T1000 (cell line): ENCODE measurements at regions not wholly inside any gene's neighbourhood (a gene's known extent, or its start where the extent isn't known, plus 50 kb on each side); places are given as distances from the start of the nearest gene placed in this dataset.

Source experiments
- DNase-seq: peaks from one replicate; lab custom pipeline; 2025; ENCODE audit warnings: mixed read lengths; lab: John Stamatoyannopoulos, UW

- DNase-seq = no peak
These were observed 303.8 kb downstream of the TLE3 start for GRCh38 chr15:69793781-69794451.

- no peak for DNase-seq
These were observed 302.9 kb downstream of the TLE3 start for GRCh38 chr15:69794645-69795469.

GRCh38 chr15:69795601-69796000, 302.1 kb downstream of the TLE3 start:
- no peak for DNase-seq

GRCh38 chr15:69797051-69797595, 300.6 kb downstream of the TLE3 start:
- no peak for DNase-seq

- DNase-seq = no peak
These were observed 300.1 kb downstream of the TLE3 start for GRCh38 chr15:69797615-69798014.

- DNase-seq = no peak
These were observed 299.1 kb downstream of the TLE3 start for GRCh38 chr15:69798481-69799250.

- no peak for DNase-seq
These were observed 296.6 kb downstream of the TLE3 start for GRCh38 chr15:69801144-69801543.

GRCh38 chr15:69802432-69802831, 295.3 kb downstream of the TLE3 start:
- no peak for DNase-seq

GRCh38 chr15:69804786-69805185, 292.9 kb downstream of the TLE3 start:
- DNase-seq = no peak

GRCh38 chr15:69805248-69805953, 292.3 kb downstream of the TLE3 start:
- DNase-seq = no peak

GRCh38 chr15:69806287-69806915, 291.3 kb downstream of the TLE3 start:
- DNase-seq = no peak

- peak; percentile 48 for DNase-seq
These were observed 290.0 kb downstream of the TLE3 start for GRCh38 chr15:69807721-69808120.

GRCh38 chr15:69808756-69809155, 289.0 kb downstream of the TLE3 start:
- DNase-seq = no peak

GRCh38 chr15:69809421-69809820, 288.3 kb downstream of the TLE3 start:
- no peak for DNase-seq

GRCh38 chr15:69810431-69811354, 287.0 kb downstream of the TLE3 start:
- DNase-seq = no peak

- no peak for DNase-seq
These were observed 284.9 kb downstream of the TLE3 start for GRCh38 chr15:69812861-69813261.

- no peak for DNase-seq
These were observed 283.8 kb downstream of the TLE3 start for GRCh38 chr15:69813881-69814280.

GRCh38 chr15:69814932-69815331, 282.8 kb downstream of the TLE3 start:
- DNase-seq = no peak

GRCh38 chr15:69815793-69816192, 281.9 kb downstream of the TLE3 start:
- no peak for DNase-seq

GRCh38 chr15:69816522-69816921, 281.2 kb downstream of the TLE3 start:
- no peak for DNase-seq
